ENCODE measurements at regions not wholly inside any gene's neighbourhood (a gene's known extent, or its start where the extent isn't known, plus 50 kb on each side); places are given as distances from the start of the nearest gene placed in this dataset.

- in situ Hi-C loops (cut with HindIII; ENCODE audit: low sequenced_read_pairs) = no loop called here
- no peak for DNase-seq (ENCODE audit: low spot score)
These were observed 53.5 kb upstream of the LRRN1 start for GRCh38 chr3:3745693-3746092.

- in situ Hi-C loops (cut with HindIII; ENCODE audit: low sequenced_read_pairs) = no loop called here
These were observed 54.4 kb upstream of the LRRN1 start for GRCh38 chr3:3744826-3745225.

GRCh38 chr3:3743754-3744153 lies 55.5 kb upstream of the LRRN1 start:
- DNase-seq (ENCODE audit: low spot score) = no peak
- in situ Hi-C loops (cut with HindIII; ENCODE audit: low sequenced_read_pairs) = no loop called here

More at GRCh38 chr3:3744826-3745225, 54.4 kb upstream of the LRRN1 start:
- DNase-seq (ENCODE audit: low spot score) = no peak

GRCh38 chr3:3740061-3740460 lies 59.2 kb upstream of the LRRN1 start:
- in situ Hi-C loops (cut with HindIII; ENCODE audit: low sequenced_read_pairs) = no loop called here
- DNase-seq (ENCODE audit: low spot score) = no peak

GRCh38 chr3:3739330-3740060 lies 59.7 kb upstream of the LRRN1 start:
- in situ Hi-C loops (cut with HindIII; ENCODE audit: low sequenced_read_pairs) = no loop called here
- no peak for DNase-seq (ENCODE audit: low spot score)

GRCh38 chr3:3737531-3737930 lies 61.7 kb upstream of the LRRN1 start:
- DNase-seq (ENCODE audit: low spot score) = no peak
- in situ Hi-C loops (cut with HindIII; ENCODE audit: low sequenced_read_pairs) = no loop called here

- no peak for DNase-seq (ENCODE audit: low spot score)
- in situ Hi-C loops (cut with HindIII; ENCODE audit: low sequenced_read_pairs) = no loop called here
These were observed 63.3 kb upstream of the LRRN1 start for GRCh38 chr3:3735919-3736318.

- in situ Hi-C loops (cut with HindIII; ENCODE audit: low sequenced_read_pairs) = no loop called here
These were observed 64.3 kb upstream of the LRRN1 start for GRCh38 chr3:3734881-3735280.

GRCh38 chr3:3729261-3729660 lies 70.0 kb upstream of the LRRN1 start:
- in situ Hi-C loops (cut with HindIII; ENCODE audit: low sequenced_read_pairs) = no loop called here
- DNase-seq (ENCODE audit: low spot score) = no peak

More at GRCh38 chr3:3734881-3735280, 64.3 kb upstream of the LRRN1 start:
- DNase-seq (ENCODE audit: low spot score) = no peak

GRCh38 chr3:3726549-3726948 lies 72.7 kb upstream of the LRRN1 start:
- in situ Hi-C loops (cut with HindIII; ENCODE audit: low sequenced_read_pairs) = no loop called here
- DNase-seq (ENCODE audit: low spot score) = no peak

GRCh38 chr3:3714572-3714971 lies 84.7 kb upstream of the LRRN1 start:
- DNase-seq (ENCODE audit: low spot score) = no peak
- in situ Hi-C loops (cut with HindIII; ENCODE audit: low sequenced_read_pairs) = no loop called here

GRCh38 chr3:3712971-3713370 lies 86.3 kb upstream of the LRRN1 start:
- DNase-seq (ENCODE audit: low spot score) = no peak
- in situ Hi-C loops (cut with HindIII; ENCODE audit: low sequenced_read_pairs) = no loop called here

- DNase-seq (ENCODE audit: low spot score) = no peak
- in situ Hi-C loops (cut with HindIII; ENCODE audit: low sequenced_read_pairs) = no loop called here
These were observed 90.5 kb upstream of the LRRN1 start for GRCh38 chr3:3708769-3709115.

GRCh38 chr3:3707858-3708768 lies 91.1 kb upstream of the LRRN1 start:
- no peak for DNase-seq (ENCODE audit: low spot score)
- in situ Hi-C loops (cut with HindIII; ENCODE audit: low sequenced_read_pairs) = no loop called here

- peak; percentile 32 for DNase-seq (ENCODE audit: low spot score)
- in situ Hi-C loops (cut with HindIII; ENCODE audit: low sequenced_read_pairs) = no loop called here
These were observed 94.0 kb upstream of the LRRN1 start for GRCh38 chr3:3705090-3705775.

- no peak for DNase-seq (ENCODE audit: low spot score)
- in situ Hi-C loops (cut with HindIII; ENCODE audit: low sequenced_read_pairs) = no loop called here
These were observed 97.3 kb upstream of the LRRN1 start for GRCh38 chr3:3701949-3702348.

- in situ Hi-C loops (cut with HindIII; ENCODE audit: low sequenced_read_pairs) = no loop called here
- no peak for DNase-seq (ENCODE audit: low spot score)
These were observed 99.2 kb upstream of the LRRN1 start for GRCh38 chr3:3699816-3700633.

GRCh38 chr3:3699407-3699806 lies 99.8 kb upstream of the LRRN1 start:
- no peak for DNase-seq (ENCODE audit: low spot score)
- in situ Hi-C loops (cut with HindIII; ENCODE audit: low sequenced_read_pairs) = no loop called here

GRCh38 chr3:3696345-3696744 lies 102.9 kb upstream of the LRRN1 start:
- no peak for DNase-seq (ENCODE audit: low spot score)
- in situ Hi-C loops (cut with HindIII; ENCODE audit: low sequenced_read_pairs) = no loop called here

All from G401 (cell line).